ENCODE measurements at regions not wholly inside any gene's neighbourhood (a gene's known extent, or its start where the extent isn't known, plus 50 kb on each side); places are given as distances from the start of the nearest gene placed in this dataset.
"Not testable (repeated sequence)": the region's sequence is repeated elsewhere in the genome, so short reads cannot be mapped to it uniquely, and the experiment has no call there.

- no peak for DNase-seq
Observed at GRCh38 chr14:41062826-41063225, 543.9 kb upstream of the LRFN5 start.

- no peak for DNase-seq
Observed at GRCh38 chr14:41055589-41055988, 551.1 kb upstream of the LRFN5 start.

- DNase-seq: no peak
Observed at GRCh38 chr14:41051801-41052200, 554.9 kb upstream of the LRFN5 start.

GRCh38 chr14:41047763-41048162 is 558.9 kb upstream of the LRFN5 start:
- DNase-seq: no peak

- DNase-seq: no peak
Observed at GRCh38 chr14:41037388-41037787, 569.3 kb upstream of the LRFN5 start.

- no peak for DNase-seq
Observed at GRCh38 chr14:41034969-41035368, 571.7 kb upstream of the LRFN5 start.

- no peak for DNase-seq
Observed at GRCh38 chr14:41022932-41023331, 583.7 kb upstream of the LRFN5 start.

GRCh38 chr14:41016213-41016612 is 590.5 kb upstream of the LRFN5 start:
- no peak for DNase-seq

GRCh38 chr14:41000350-41000749 is 606.3 kb upstream of the LRFN5 start:
- DNase-seq: no peak

GRCh38 chr14:40989260-40989659 is 617.4 kb upstream of the LRFN5 start:
- no peak for DNase-seq

GRCh38 chr14:40987481-40987880 is 619.2 kb upstream of the LRFN5 start:
- no peak for DNase-seq

GRCh38 chr14:40986655-40987054 is 620.0 kb upstream of the LRFN5 start:
- DNase-seq: no peak

GRCh38 chr14:40985584-40985983 is 621.1 kb upstream of the LRFN5 start:
- DNase-seq: no peak

GRCh38 chr14:40983604-40984003 is 623.1 kb upstream of the LRFN5 start:
- no peak for DNase-seq

- DNase-seq: no peak
Observed at GRCh38 chr14:40981247-40981646, 625.4 kb upstream of the LRFN5 start.

GRCh38 chr14:40960257-40960656 is 646.4 kb upstream of the LRFN5 start:
- not testable (repeated sequence) for DNase-seq

GRCh38 chr14:40955131-40955505 is 651.6 kb upstream of the LRFN5 start:
- no peak for DNase-seq

GRCh38 chr14:40954448-40955130 is 652.1 kb upstream of the LRFN5 start:
- not testable (repeated sequence) for DNase-seq

GRCh38 chr14:40944521-40944920 is 662.2 kb upstream of the LRFN5 start:
- no peak for DNase-seq

GRCh38 chr14:40936861-40937260 is 669.8 kb upstream of the LRFN5 start:
- DNase-seq: no peak

GRCh38 chr14:40920380-40920779 is 686.3 kb upstream of the LRFN5 start:
- no peak for DNase-seq

GRCh38 chr14:40911141-40911540 is 695.5 kb upstream of the LRFN5 start:
- no peak for DNase-seq

GRCh38 chr14:40909906-40910305 is 696.8 kb upstream of the LRFN5 start:
- no peak for DNase-seq

- no peak for DNase-seq
Observed at GRCh38 chr14:40903709-40904108, 703.0 kb upstream of the LRFN5 start.

GRCh38 chr14:40899435-40899834 is 707.2 kb upstream of the LRFN5 start:
- no peak for DNase-seq
